ENCODE measurements at regions not wholly inside any gene's neighbourhood (a gene's known extent, or its start where the extent isn't known, plus 50 kb on each side); places are given as distances from the start of the nearest gene placed in this dataset.
"Not testable (repeated sequence)": the region's sequence is repeated elsewhere in the genome, so short reads cannot be mapped to it uniquely, and the experiment has no call there.

DNA sequence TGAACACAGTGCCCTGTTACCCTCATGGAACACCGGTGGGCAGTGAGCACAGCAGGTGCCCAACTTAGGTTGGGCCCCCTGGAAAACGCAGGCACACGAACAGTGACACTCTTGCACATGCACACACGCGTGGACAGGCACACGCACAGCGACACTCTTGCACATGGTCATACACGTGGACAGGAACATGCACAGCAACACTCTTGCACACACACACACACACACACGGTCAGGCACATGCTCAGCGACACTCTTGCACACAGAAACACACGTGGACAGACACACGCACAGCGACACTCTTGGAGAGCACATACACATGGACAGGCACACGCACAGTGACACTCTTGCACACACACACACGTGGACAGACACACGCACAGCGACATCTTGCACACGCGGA lies 559.4 kb upstream of the ADAMTS16 start:
- no peak for TF ChIP-seq POLR2A (IDR thresholded peaks at IDR 0.05)
- TF ChIP-seq, protein P1, sequence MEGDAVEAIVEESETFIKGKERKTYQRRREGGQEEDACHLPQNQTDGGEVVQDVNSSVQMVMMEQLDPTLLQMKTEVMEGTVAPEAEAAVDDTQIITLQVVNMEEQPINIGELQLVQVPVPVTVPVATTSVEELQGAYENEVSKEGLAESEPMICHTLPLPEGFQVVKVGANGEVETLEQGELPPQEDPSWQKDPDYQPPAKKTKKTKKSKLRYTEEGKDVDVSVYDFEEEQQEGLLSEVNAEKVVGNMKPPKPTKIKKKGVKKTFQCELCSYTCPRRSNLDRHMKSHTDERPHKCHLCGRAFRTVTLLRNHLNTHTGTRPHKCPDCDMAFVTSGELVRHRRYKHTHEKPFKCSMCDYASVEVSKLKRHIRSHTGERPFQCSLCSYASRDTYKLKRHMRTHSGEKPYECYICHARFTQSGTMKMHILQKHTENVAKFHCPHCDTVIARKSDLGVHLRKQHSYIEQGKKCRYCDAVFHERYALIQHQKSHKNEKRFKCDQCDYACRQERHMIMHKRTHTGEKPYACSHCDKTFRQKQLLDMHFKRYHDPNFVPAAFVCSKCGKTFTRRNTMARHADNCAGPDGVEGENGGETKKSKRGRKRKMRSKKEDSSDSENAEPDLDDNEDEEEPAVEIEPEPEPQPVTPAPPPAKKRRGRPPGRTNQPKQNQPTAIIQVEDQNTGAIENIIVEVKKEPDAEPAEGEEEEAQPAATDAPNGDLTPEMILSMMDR (IDR thresholded peaks at IDR 0.05) = no peak
- Histone ChIP-seq H3K36me3 (no peaks in the 10 kb centered on the region), H3K27me3 (no peaks in the 10 kb centered on the region), H3K9me3 (no peaks in the 10 kb centered on the region), H3K4me1 (peaks cover 0 to 11% (median 0%) of the 10 kb centered on the region in 3 donors), H3K27ac (no peak overlapping the region), H3K4me3 (no peak overlapping the region)
- no peak for DNase-seq
- whole genome bisulfite sequencing, 2 donors = 93 to 94% methylated on average over 14 of the region's 19 CpGs
- intact Hi-C loops (cut with DNase I) = no loop called here

DNA sequence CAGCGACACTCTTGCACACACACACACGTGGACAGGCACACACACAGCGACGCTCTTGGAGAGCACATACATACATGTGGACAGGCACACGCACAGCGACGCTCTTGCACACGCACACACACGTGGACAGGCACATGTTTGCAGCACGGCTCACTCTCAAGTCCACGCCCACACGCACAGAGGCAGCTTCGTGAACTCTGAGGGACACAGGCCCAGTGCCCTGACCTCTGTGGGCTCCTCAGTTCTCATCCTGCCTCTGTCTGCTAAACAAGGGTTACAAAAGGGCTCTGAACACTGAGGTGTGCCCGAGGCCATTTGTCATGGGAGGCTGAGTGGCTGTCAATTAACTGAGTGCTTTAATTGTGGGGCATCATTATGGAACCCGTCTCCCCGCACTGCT lies 558.8 kb upstream of the ADAMTS16 start:
- 82 to 85% methylated on average over 12 to 13 of the region's 16 CpGs for WGBS, 2 donors
- Histone ChIP-seq H3K27me3 (no peaks in the 10 kb centered on the region), H3K27ac (no peak overlapping the region), H3K36me3 (no peaks in the 10 kb centered on the region), H3K4me1 (peaks cover 0 to 11% (median 0%) of the 10 kb centered on the region in 3 donors), H3K4me3 (no peak overlapping the region), H3K9me3 (no peaks in the 10 kb centered on the region)
- TF ChIP-seq, protein P1 (IDR thresholded peaks at IDR 0.05) = no peak
- no peak for TF ChIP-seq POLR2A (IDR thresholded peaks at IDR 0.05)
- DNase-seq = no peak
- intact Hi-C loops (cut with DNase I) = no loop called here

DNA sequence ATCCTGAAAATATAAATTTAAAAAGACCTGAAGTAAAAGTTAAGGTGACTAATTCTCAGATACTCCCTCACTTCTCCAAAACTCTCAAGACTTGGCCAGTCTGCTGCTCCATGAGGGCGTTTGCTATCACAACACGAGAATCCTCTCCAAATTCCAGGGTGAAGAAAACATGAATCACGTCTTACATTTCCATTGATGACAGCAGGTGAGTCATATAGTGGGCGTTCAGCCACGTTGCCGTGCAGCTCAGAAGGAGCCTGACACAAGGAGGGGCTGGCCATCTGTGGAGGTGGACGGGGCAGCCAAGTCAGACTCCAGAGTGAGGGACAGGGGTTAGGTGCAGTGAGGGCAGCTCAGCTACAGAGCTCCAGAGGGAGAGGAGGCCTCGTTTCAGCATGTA lies 555.1 kb upstream of the ADAMTS16 start:
- TF ChIP-seq, protein P1 (IDR thresholded peaks at IDR 0.05) = peak in 1 of 6 experiments; percentile 12
- TF ChIP-seq POLR2A (IDR thresholded peaks at IDR 0.05) = no peak
- Histone ChIP-seq H3K4me3 (no peak overlapping the region), H3K27me3 (no peaks in the 10 kb centered on the region), H3K27ac (no peak overlapping the region), H3K4me1 (peaks cover 0 to 11% (median 0%) of the 10 kb centered on the region in 3 donors), H3K9me3 (no peaks in the 10 kb centered on the region), H3K36me3 (no peaks in the 10 kb centered on the region)
- DNase-seq = no peak
- 26 to 39% methylated on average over 8 of the region's 8 CpGs for WGBS, 2 donors
- intact Hi-C loops (cut with DNase I) = no loop called here

DNA sequence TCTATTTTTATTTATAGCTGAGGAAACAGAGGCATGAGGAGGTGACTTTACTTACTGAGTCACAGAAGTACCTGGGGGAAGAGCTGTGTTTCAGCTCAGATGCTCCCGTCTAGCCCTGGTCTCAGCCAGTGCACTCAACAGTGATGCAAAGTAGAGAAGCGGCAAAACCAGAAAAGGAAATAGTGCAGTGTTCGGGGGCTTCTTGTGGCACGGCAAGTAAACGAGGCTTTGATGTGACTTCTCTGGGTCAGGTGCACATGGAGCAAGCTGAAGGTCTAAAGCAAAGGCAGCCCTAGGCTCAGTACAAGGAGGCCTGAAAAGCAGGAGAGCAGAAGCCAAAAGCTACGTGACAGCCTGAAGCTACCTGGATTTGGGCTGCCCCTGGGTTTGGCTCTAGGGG lies 526.7 kb upstream of the ADAMTS16 start:
- Histone ChIP-seq H3K27ac (no peak overlapping the region), H3K9me3 (no peaks in the 10 kb centered on the region), H3K4me3 (no peak overlapping the region), H3K4me1 (peaks cover 0 to 10% (median 0%) of the 10 kb centered on the region in 3 donors), H3K27me3 (no peaks in the 10 kb centered on the region), H3K36me3 (no peaks in the 10 kb centered on the region)
- WGBS, 2 donors = 65 to 76% methylated on average over 5 to 6 of the region's 6 CpGs
- TF ChIP-seq, protein P1 (IDR thresholded peaks at IDR 0.05) = no peak
- TF ChIP-seq POLR2A (IDR thresholded peaks at IDR 0.05) = no peak
- DNase-seq = no peak
- intact Hi-C loops (cut with DNase I) = no loop called here

DNA sequence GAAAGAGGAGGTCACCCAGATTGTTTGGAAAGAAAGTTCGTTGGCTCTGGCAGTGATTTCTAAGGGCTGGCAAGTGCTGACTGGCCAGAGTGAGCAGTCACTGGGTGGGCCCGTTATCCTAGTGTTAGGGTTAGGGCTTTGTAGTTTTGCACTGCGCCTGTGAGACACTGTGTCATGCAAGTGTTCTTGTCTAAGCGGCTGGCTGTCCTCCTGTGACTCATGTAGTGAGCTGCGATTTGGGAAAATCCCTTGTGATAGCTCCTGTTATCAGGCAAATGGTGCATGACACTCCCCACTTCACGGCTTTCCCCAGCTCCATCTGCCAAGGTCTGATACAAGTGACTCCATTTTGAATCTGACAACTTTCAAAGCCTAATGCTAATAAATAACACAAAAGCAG lies 526.0 kb upstream of the ADAMTS16 start:
- H3K27me3 ChIP-seq = no peaks in the 10 kb centered on the region
- no peak overlapping the region for H3K27ac ChIP-seq
- H3K4me1 ChIP-seq = peaks cover 0 to 10% (median 0%) of the 10 kb centered on the region in 3 donors
- DNase-seq = no peak
- TF ChIP-seq, protein P1 (IDR thresholded peaks at IDR 0.05) = no peak
- TF ChIP-seq POLR2A (IDR thresholded peaks at IDR 0.05) = no peak
- H3K4me3 ChIP-seq = no peak overlapping the region
- WGBS, 2 donors = 27 to 40% methylated on average over 5 to 6 of the region's 6 CpGs
- H3K9me3 ChIP-seq = no peaks in the 10 kb centered on the region
- no peaks in the 10 kb centered on the region for H3K36me3 ChIP-seq
- intact Hi-C loops (cut with DNase I) = no loop called here

DNA sequence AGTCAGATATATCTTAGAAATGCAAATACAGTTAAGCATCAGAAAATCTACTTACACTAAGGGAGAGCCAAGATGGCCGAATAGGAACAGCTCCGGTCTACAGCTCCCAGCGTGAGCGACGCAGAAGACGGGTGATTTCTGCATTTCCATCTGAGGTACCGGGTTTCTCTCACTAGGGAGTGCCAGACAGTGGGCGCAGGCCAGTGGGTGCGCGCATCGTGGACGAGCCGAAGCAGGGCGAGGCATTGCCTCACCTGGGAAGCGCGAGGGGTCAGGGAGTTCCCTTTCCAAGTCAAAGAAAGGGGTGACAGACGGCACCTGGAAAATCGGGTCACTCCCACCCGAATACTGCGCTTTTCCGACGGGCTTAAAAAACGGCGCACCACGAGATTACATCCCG lies 524.8 kb upstream of the ADAMTS16 start:
- intact Hi-C loops (cut with DNase I) = not testable (repeated sequence)

More for the DNA sequence above, 524.8 kb upstream of the ADAMTS16 start:
- DNase-seq, H3K4me1 ChIP-seq, H3K27ac ChIP-seq, H3K27me3 ChIP-seq, H3K9me3 ChIP-seq, H3K4me3 ChIP-seq, H3K36me3 ChIP-seq: not testable (repeated sequence)
- 94 to 96% methylated on average over 8 to 16 of the region's 26 CpGs for WGBS, 2 donors

Data from esophagus squamous epithelium (tissue), 5 donors.